NCI-H774 (cell line): ENCODE measurements at regions not wholly inside any gene's neighbourhood (a gene's known extent, or its start where the extent isn't known, plus 50 kb on each side); places are given as distances from the start of the nearest gene placed in this dataset.
A peak's percentile ranks its signal among the peaks of the same experiment; 100 is the strongest.
"Not testable (repeated sequence)": the region's sequence is repeated elsewhere in the genome, so short reads cannot be mapped to it uniquely, and the experiment has no call there.

Source experiments
- DNase-seq: peaks from one replicate; lab custom pipeline; 2025; lab: John Stamatoyannopoulos, UW

- no peak for DNase-seq
These were observed 65.3 kb upstream of the PTGDR start for GRCh38 chr14:52202151-52202550.

DNA sequence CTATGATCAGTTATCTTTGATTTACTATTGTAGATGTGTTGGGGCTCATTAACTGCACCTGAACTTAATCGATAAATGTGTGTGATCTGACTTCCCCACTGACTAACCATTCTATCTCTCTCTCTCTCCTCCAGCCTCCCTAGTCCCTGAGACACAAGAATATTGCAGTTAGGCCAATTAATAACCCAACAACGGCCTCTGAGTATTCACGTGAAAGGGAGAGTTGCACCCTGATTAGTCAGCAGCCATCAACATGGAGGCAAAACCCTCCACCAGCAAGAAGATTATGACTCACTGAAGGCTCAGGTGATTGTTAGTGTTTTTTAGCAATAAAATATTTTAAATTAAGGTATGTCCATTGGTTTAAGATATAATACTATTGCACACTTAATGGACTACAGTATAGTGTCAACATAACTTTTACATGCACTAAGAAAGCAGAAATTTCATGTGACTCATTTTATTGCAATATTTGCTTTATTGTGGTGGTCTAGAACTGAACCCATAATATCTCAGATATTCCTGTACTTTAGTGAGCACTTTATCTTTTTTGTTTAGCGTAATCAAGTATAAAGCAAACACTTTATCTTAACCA is 77.1 kb upstream of the PTGDR start:
- DNase-seq: no peak

- no peak for DNase-seq
These were observed 78.2 kb upstream of the PTGDR start for GRCh38 chr14:52189325-52189724.

DNA sequence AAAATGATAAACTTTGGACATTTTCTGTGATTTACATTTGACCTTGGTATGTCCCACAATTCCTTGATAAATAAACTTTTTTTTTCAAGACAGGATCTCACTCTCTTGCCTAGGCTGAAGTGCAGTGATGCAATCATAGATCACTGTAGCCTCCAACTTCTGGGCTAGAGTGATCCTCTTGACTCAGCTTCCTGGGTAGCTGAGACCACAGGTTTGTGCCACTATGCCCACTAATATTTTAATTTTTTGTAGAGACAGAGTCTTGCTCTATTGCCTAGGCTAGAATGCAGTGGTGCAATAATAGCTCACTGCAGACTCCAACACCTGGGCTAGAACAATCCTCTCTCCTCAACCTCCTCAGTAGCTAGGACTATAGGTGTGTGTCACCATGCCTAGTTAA is 79.1 kb upstream of the PTGDR start:
- no peak for DNase-seq

GRCh38 chr14:52185178-52185577 is 82.3 kb upstream of the PTGDR start:
- DNase-seq: no peak

DNA sequence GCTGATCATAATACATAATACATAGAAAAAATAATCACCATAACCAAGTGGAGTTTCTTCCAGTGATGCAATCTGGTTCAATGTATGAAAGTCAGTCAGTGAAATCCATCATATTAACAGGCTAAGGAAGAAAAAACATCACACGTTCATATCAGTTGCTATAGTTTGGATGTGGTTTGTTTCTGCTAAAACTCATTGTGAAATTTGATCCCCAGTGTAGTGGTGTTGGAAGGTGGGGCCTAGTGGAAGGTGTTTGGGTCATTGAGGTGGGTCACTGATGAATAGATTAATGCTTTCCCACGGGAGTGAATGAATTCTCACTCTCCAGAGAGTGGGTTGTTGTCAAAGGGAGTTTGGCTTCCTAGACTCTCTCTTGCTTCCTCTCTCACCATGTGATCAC is 84.6 kb upstream of the PTGDR start:
- DNase-seq: no peak

- no peak for DNase-seq
These were observed 88.2 kb upstream of the PTGDR start for GRCh38 chr14:52179141-52179790.

- no peak for DNase-seq
These were observed 91.5 kb upstream of the PTGDR start for GRCh38 chr14:52175982-52176502.

DNA sequence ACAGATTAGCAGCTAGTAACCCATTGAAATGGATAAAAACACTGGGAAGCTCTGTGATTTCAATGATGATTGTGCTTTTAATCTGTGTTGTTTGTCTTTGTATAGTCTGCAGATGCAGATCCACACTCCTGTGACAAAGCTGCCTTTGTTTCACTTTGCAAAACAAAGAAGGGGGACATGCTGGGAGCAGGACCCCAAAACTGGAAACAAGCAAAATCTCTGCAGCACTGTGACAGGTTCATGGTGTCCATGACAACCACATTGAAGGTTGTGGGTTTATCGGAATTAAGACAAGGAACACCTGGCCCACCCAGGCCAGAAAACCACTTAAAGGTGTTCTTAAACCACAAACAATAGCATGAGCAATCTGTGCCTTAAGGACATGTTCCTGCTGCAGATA is 95.6 kb upstream of the PTGDR start:
- not testable (repeated sequence) for DNase-seq

DNA sequence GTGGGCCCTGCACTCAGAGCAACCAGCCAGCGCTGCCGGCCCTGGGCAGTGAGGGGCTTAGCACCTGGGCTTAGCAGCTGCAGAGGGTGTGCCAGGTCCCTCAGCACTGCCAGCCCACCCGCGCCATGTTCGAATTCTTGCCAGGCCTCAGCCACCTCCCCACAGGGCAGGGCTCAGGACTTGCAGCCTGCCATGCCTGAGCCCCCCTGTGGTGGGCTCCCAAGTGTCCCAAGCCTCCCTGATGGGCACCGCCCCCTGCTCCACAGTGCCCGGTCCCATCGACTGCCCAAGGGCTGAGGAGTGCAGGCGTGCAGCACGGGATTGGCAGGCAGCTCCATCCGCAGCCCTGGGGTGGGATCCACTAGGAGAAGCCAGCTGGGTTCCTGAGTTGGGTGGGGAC is 98.0 kb upstream of the NID2 start:
- DNase-seq: no peak

- DNase-seq: no peak
These were observed 86.9 kb upstream of the NID2 start for GRCh38 chr14:52155651-52156213.

DNA sequence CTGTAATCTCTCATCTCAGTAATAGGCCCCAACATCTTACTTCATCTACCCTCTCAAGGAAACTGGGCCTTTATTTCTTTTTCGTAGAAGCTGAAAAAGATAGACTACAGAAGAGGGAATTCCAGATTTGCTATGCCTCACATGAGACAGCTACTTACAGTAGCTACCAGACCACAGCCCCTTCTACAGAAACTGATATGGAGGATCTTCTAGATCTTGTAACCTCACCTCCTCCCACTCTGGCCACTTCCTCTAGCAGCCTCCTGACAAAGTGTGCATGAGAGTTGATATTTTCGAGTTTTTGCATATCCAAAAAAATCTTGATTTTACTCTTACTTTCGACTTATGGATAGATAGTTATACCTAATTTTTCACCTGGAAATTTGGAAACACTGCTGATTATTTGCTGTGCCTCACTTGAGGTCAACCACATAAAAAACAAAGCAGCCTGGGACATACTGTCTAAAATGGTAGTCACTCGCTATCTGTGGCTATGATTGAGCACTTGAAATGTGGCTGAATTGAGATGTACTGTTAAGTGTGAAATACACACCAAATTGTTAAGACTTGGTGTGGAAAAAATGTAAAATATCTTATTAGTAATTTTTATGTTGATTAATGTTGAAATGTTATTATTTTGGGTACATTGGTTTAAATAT is 86.3 kb upstream of the NID2 start:
- DNase-seq: no peak

GRCh38 chr14:52153939-52154338 is 85.1 kb upstream of the NID2 start:
- no peak for DNase-seq

- DNase-seq: no peak
These were observed 81.3 kb upstream of the NID2 start for GRCh38 chr14:52150162-52150561.

GRCh38 chr14:52148371-52148770 is 79.5 kb upstream of the NID2 start:
- DNase-seq: no peak

DNA sequence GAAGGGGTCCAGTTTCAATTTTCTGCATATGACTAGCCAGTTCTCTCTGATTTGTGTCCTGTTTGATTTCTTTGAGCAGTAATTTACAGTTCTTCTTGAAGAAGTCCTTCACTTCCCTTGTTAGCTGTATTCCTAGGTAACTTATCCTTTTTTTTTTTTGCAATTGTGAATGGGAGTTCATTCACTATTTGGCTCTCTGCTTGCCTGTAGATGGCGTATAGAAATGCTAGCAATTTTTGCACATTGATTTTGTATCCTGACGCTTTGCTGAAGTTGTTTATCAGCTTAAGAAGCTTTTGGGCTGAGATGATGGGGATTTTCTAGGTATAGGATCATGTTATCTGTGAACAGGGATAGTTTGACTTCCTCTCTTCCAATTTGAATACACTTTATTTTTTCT is 77.6 kb upstream of the NID2 start:
- no peak for DNase-seq

- not testable (repeated sequence) for DNase-seq
These were observed 75.2 kb upstream of the NID2 start for GRCh38 chr14:52144099-52144498.

DNA sequence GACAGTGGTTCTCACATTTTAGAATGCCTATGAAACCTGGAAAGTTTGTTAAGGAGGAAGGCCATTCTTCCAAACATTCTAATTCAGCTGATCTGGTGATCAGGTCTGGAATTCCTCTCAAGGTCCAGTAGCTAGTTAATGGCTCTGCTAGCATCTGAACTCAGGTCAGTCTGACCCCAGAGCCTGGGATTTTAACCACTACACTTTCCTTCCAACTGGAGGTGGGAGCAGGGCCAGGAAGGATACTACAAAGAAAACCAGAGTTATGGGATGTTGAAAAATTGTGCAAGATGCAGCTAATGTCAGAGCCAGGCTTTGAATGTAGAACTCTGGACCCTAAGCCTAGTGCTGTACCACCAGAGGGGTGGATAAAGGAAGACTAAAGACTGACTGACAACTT is 73.6 kb upstream of the NID2 start:
- DNase-seq: no peak

DNA sequence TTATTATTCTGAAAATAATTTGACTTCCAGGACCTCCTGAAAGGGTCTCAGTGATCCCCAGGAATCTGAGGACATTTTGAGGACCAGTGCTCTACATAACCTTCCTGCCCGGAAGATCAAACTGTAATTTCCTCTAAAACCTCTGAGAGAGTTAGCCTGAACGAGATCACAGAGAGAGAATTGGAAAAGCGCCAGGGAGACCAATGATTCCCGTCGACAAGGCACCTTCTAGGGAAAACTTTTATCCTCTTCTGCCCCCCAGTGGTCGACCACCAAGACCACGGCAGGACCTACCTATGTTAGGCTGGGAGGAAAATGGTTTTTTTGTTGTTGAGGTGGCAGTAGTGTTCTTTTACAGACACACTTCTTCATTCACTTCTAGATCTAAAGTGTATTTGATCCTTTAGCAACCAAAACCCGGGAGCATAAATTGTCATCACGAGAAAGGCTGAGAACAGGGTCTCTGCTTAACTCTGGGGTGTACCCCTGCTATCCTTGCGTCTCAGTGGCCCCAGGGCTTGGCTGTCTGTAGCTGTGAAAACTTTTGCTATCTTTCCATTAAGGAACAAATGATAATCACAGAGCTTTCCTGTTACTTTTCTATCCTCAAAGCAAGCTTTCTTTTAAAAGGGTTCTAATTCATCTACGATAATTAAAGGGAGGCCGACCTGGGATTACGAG is 62.9 kb upstream of the NID2 start:
- DNase-seq: peak; percentile 45

DNA sequence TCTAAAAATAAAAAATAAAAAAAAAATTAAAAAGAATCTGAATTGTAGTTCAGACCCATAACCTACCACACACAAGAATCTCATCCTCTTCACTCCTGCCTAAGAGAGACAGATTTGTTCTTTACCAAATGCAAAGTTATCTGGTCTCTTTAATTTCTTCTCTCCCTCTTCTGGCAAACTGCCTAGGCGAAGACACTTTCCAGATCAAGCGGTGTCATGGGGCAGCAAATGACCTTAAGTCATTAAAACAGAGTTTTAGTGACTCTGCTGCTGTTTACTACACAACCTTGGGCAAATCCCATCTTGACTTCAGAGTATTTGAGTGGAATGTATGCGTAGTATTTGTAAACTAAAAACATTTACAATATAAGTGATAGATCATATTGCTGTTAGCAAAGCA is 60.9 kb upstream of the NID2 start:
- no peak for DNase-seq

- no peak for DNase-seq
These were observed 57.0 kb upstream of the NID2 start for GRCh38 chr14:52125885-52126284.
